ENCODE measurements at regions not wholly inside any gene's neighbourhood (a gene's known extent, or its start where the extent isn't known, plus 50 kb on each side); places are given as distances from the start of the nearest gene placed in this dataset.

DNA sequence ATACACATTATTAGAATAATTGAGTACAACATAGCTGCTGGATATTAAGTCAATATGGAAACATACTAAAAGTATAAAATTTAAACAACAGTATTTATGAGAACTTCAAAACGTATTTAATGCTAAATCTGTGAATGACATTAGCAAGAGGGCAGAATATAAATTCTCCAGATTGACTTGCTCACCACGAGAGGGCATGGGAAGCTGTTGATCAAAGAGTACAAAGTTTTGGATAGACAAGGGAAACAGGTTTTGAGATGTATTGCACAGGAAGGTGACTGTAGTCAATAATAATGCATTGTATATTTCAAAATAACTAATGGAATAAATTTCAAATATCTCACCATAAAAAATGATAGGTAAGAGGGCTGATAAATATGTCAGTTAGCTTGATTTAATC, 768.2 kb downstream of the CENPC start:
- no peak for TF ChIP-seq CEBPB (IDR thresholded peaks at IDR 0.05)
- TF ChIP-seq EP300 (IDR thresholded peaks at IDR 0.05; ENCODE audit: borderline replicate concordance): no peak
- no peak for TF ChIP-seq NFIC (IDR thresholded peaks at IDR 0.05)
- 0 out of 2 replicates have a peak, but pooled peaks have one; percentile 3 for TF ChIP-seq RAD21 (IDR thresholded peaks at IDR 0.05; ENCODE audit: low read depth)
